Ascending aorta (tissue), 2 donors: ENCODE measurements at regions not wholly inside any gene's neighbourhood (a gene's known extent, or its start where the extent isn't known, plus 50 kb on each side); places are given as distances from the start of the nearest gene placed in this dataset.
"Not testable (repeated sequence)": the region's sequence is repeated elsewhere in the genome, so short reads cannot be mapped to it uniquely, and the experiment has no call there.

Source experiments
- DNase-seq, 2 donors: peaks; one replicate each; pipeline ENCODE4 v3.0.0-alpha.2; 2019; ENCODE audit warnings: low spot score in 2 of 2
- H3K27ac ChIP-seq, 2 donors: fragments of 200-600 bp; sonication (generic); one replicate each; pipeline ENCODE4 v1.5.1; 2016 to 2017; ENCODE audit warnings: mild to moderate bottlenecking in 1 of 2
- H3K27me3 ChIP-seq: fragments of 200-600 bp; sonication (generic); one replicate; pipeline ENCODE4 v1.5.1; 2017
- H3K36me3 ChIP-seq, 2 donors: fragments of 200-600 bp; sonication (generic); one replicate each; pipeline ENCODE4 v1.5.1; 2016
- H3K4me1 ChIP-seq, 2 donors: fragments of 200-600 bp; sonication (generic); one replicate each; pipeline ENCODE4 v1.5.1; 2016 to 2017; ENCODE audit warnings: mild to moderate bottlenecking in 1 of 2
- H3K4me3 ChIP-seq, 2 donors: fragments of 200-600 bp; sonication (generic); one replicate each; pipeline ENCODE4 v1.5.1; 2016 to 2017; ENCODE audit warnings: mild to moderate bottlenecking in 1 of 2
- H3K9me3 ChIP-seq, 2 donors: fragments of 200-600 bp; sonication (generic); one replicate each; pipeline ENCODE4 v1.5.1; 2016
- CTCF ChIP-seq, 3 experiments: fragments of 200-600 bp in 2 of 3; fragments of 450-650 bp in 1 of 3; sonication (generic) in 2 of 3; IDR thresholded peaks; one replicate each; pipeline ENCODE4 v1.5.1; 2016 to 2019; ENCODE audit warnings: antibody characterized with exemption in 3 of 3, mild to moderate bottlenecking in 1 of 3, moderate library complexity in 1 of 3
- intact Hi-C: fragments of 100-400 bp; cut with DNase I; formaldehyde crosslinking; loops from one replicate; pipeline ENCODE4 v1.15.1; 2023

- TF ChIP-seq CTCF (IDR thresholded peaks at IDR 0.05) = no peak
- Histone ChIP-seq H3K27me3 (no peaks in the 10 kb centered on the region), H3K9me3 (no peaks in the 10 kb centered on the region), H3K36me3 (no peaks in the 10 kb centered on the region), H3K4me3 (no peak overlapping the region), H3K27ac (no peak overlapping the region), H3K4me1 (no peaks in the 10 kb centered on the region)
- intact Hi-C loops = no loop called here
- DNase-seq = no peak
These were observed 205.3 kb downstream of the NAP1L3 start for GRCh38 chrX:93468075-93468474.

GRCh38 chrX:93466383-93466782 is 207.0 kb downstream of the NAP1L3 start:
- no peaks in the 10 kb centered on the region for H3K9me3 ChIP-seq
- no peaks in the 10 kb centered on the region for H3K36me3 ChIP-seq
- no peak for TF ChIP-seq CTCF (IDR thresholded peaks at IDR 0.05)
- no peak for DNase-seq
- intact Hi-C loops = no loop called here
- H3K4me3 ChIP-seq = no peak overlapping the region
- H3K4me1 ChIP-seq = no peaks in the 10 kb centered on the region
- H3K27ac ChIP-seq = no peak overlapping the region
- no peaks in the 10 kb centered on the region for H3K27me3 ChIP-seq

DNA sequence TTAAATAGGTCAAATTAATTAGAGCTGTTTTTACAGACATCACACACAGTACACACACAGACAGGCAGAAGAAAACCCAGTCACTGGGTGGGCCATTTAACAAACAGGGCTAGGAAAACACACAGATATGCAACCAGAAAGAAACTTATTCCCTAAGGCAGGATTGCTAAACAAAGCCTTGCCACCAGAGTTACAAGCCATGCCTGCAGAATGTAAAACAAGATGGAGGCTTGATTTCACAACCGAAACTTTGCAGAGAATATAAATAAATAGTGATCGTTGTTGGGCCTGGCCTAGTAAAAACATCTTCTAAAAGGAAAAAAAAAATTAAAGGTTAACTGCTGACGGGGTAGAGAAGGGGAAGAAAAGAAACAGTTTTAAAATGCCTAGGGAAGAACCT is 212.3 kb downstream of the NAP1L3 start:
- no peak for TF ChIP-seq CTCF (IDR thresholded peaks at IDR 0.05)
- no peak overlapping the region for H3K4me3 ChIP-seq
- intact Hi-C loops = no loop called here
- no peak overlapping the region for H3K27ac ChIP-seq
- no peaks in the 10 kb centered on the region for H3K9me3 ChIP-seq
- no peak for DNase-seq
- H3K27me3 ChIP-seq = no peaks in the 10 kb centered on the region
- no peaks in the 10 kb centered on the region for H3K4me1 ChIP-seq
- no peaks in the 10 kb centered on the region for H3K36me3 ChIP-seq

GRCh38 chrX:93454509-93454908 is 218.9 kb downstream of the NAP1L3 start:
- H3K27me3 ChIP-seq = no peaks in the 10 kb centered on the region
- intact Hi-C loops = no loop called here
- no peaks in the 10 kb centered on the region for H3K4me1 ChIP-seq
- no peak overlapping the region for H3K27ac ChIP-seq
- DNase-seq = no peak
- H3K9me3 ChIP-seq = no peaks in the 10 kb centered on the region
- H3K4me3 ChIP-seq = no peak overlapping the region
- TF ChIP-seq CTCF (IDR thresholded peaks at IDR 0.05) = no peak
- H3K36me3 ChIP-seq = no peaks in the 10 kb centered on the region

- intact Hi-C loops, H3K36me3 ChIP-seq, H3K9me3 ChIP-seq, DNase-seq, H3K27me3 ChIP-seq, H3K4me3 ChIP-seq, H3K4me1 ChIP-seq, H3K27ac ChIP-seq: not testable (repeated sequence)
These were observed 238.7 kb downstream of the NAP1L3 start for GRCh38 chrX:93434721-93435120.

GRCh38 chrX:93428497-93428896 is 244.9 kb downstream of the NAP1L3 start:
- intact Hi-C loops = no loop called here
- no peak overlapping the region for H3K4me3 ChIP-seq
- TF ChIP-seq CTCF (IDR thresholded peaks at IDR 0.05) = no peak

More at GRCh38 chrX:93428497-93428896, 244.9 kb downstream of the NAP1L3 start:
- Histone ChIP-seq H3K4me1 (no peaks in the 10 kb centered on the region), H3K27ac (no peak overlapping the region), H3K27me3 (no peaks in the 10 kb centered on the region), H3K9me3 (no peaks in the 10 kb centered on the region), H3K36me3 (no peaks in the 10 kb centered on the region)
- DNase-seq = no peak
